HT-29 (cell line): ENCODE measurements at regions not wholly inside any gene's neighbourhood (a gene's known extent, or its start where the extent isn't known, plus 50 kb on each side); places are given as distances from the start of the nearest gene placed in this dataset.

Source experiments
- DNase-seq: peaks from one replicate; pipeline ENCODE4 v3.0.0-alpha.2; 2015; ENCODE audit warnings: low spot score

- DNase-seq: no peak
Measured at GRCh38 chrX:14173873-14174272, 144.2 kb upstream of the GEMIN8 start.

- DNase-seq: no peak
Measured at GRCh38 chrX:14164828-14165227, 135.1 kb upstream of the GEMIN8 start.

GRCh38 chrX:14125462-14125861 lies 95.8 kb upstream of the GEMIN8 start:
- DNase-seq: no peak

- DNase-seq: no peak
Measured at GRCh38 chrX:14124562-14124961, 94.9 kb upstream of the GEMIN8 start.

GRCh38 chrX:14095702-14096101 lies 66.0 kb upstream of the GEMIN8 start:
- peak; percentile 74 for DNase-seq

- no peak for DNase-seq
Measured at GRCh38 chrX:14094191-14094590, 64.5 kb upstream of the GEMIN8 start.

- no peak for DNase-seq
Measured at GRCh38 chrX:14084466-14084865, 54.8 kb upstream of the GEMIN8 start.

- no peak for DNase-seq
Measured at GRCh38 chrX:14083783-14084182, 54.1 kb upstream of the GEMIN8 start.

GRCh38 chrX:14079891-14080430 lies 50.3 kb upstream of the GEMIN8 start:
- no peak for DNase-seq
